ENCODE measurements at regions not wholly inside any gene's neighbourhood (a gene's known extent, or its start where the extent isn't known, plus 50 kb on each side); places are given as distances from the start of the nearest gene placed in this dataset.
A peak's percentile ranks its signal among the peaks of the same experiment; 100 is the strongest.
"Not testable (repeated sequence)": the region's sequence is repeated elsewhere in the genome, so short reads cannot be mapped to it uniquely, and the experiment has no call there.

DNA sequence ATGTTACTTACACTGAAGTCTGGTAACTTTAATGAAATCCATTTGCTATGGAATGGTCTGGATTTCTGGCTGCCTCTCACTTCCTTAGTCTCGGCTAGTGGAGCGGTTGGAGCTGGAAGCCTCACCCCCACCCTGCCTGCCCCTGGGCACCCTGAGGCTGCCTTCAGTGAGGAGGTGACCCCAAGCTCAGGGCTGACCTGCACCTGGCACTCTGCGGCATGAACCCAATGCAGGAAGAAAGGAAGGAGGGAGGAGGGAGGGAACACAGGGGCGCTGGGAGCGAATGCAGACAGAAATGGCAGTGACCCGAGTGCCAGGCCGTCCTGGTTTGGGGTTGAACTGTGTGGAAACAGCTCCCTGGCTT lies 353.1 kb downstream of the TMEM121 start:
- Histone ChIP-seq H3K9me3 (no peaks in the 10 kb centered on the region), H3K4me3 (no peak overlapping the region)

DNA sequence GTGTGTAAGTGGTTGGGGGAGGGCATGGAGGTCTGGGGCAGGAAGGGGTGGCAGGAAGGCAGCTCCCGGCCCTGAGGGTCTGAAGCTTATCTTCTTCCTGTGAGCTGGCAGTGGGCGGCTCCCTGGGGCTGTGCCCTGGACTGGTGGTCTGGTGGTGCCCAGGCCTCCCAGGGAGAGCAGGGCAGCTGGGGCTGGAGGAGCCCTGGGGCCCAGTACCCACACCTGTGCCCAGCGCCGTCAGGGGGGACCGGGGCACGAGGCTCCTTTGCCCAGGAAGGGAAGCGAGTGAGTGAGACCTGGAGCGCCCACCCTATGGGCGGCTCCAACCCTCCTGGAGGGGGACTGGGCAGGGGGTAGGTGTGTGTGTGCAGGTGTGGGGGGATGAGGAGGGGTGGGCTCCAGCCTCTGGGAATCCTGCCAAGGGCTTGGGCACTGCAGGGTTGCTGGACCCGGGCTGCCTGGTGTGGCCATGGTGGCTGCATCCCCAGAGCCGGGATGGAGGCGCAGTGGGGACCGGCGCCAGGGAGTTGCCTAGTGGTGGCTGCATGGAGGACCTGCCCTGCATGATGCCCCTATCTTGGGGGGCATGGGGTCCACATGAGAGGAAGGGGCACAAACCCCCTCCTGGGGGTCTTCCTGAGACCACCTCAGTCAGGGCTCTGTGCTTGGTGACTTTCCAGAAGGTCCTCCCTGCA lies 353.6 kb downstream of the TMEM121 start:
- no peak overlapping the region for H3K4me3 ChIP-seq
- H3K4me1 ChIP-seq, result no peaks in the 10 kb centered on the region
- H3K9me3 ChIP-seq, result no peaks in the 10 kb centered on the region
- H3K27me3 ChIP-seq (ENCODE audit: low read depth), result no peaks in the 10 kb centered on the region
- H3K36me3 ChIP-seq (replicated peaks), result no peaks in the 10 kb centered on the region
- DNase-seq (ENCODE audit: low spot score in 2 of 2), result peak in 1 of 2 experiments; percentile 5
- in situ Hi-C loops (cut with MboI; ENCODE audit: low sequenced_read_pairs), result no loop called here

More for the DNA sequence above, 353.1 kb downstream of the TMEM121 start:
- in situ Hi-C loops (cut with MboI; ENCODE audit: low sequenced_read_pairs), result no loop called here
- DNase-seq (ENCODE audit: low spot score in 2 of 2), result no peak
- H3K4me1 ChIP-seq, result no peaks in the 10 kb centered on the region
- no peaks in the 10 kb centered on the region for H3K36me3 ChIP-seq (replicated peaks)
- no peaks in the 10 kb centered on the region for H3K27me3 ChIP-seq (ENCODE audit: low read depth)

DNA sequence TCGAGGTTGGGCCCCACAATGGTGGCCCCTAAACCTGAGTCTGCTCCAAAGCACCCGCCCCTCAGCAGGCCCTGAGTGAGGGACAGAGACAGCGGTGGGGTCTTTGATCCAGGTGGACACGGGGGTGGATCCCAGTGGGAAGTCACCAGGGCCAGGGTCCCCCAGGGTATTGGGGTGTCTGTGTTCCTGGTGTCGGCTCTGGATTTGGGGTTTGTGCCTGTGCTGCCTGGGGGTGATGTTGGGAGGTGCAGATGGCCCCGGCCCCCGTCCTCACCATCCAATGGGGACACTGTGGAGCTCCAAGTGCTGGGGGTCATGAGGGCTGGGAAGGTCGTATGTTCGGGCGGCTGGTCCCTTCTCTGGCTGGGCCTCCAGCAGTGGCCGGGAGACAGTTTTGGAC lies 354.2 kb downstream of the TMEM121 start:
- in situ Hi-C loops (cut with MboI; ENCODE audit: low sequenced_read_pairs), result no loop called here
- no peak overlapping the region for H3K4me3 ChIP-seq

DNA sequence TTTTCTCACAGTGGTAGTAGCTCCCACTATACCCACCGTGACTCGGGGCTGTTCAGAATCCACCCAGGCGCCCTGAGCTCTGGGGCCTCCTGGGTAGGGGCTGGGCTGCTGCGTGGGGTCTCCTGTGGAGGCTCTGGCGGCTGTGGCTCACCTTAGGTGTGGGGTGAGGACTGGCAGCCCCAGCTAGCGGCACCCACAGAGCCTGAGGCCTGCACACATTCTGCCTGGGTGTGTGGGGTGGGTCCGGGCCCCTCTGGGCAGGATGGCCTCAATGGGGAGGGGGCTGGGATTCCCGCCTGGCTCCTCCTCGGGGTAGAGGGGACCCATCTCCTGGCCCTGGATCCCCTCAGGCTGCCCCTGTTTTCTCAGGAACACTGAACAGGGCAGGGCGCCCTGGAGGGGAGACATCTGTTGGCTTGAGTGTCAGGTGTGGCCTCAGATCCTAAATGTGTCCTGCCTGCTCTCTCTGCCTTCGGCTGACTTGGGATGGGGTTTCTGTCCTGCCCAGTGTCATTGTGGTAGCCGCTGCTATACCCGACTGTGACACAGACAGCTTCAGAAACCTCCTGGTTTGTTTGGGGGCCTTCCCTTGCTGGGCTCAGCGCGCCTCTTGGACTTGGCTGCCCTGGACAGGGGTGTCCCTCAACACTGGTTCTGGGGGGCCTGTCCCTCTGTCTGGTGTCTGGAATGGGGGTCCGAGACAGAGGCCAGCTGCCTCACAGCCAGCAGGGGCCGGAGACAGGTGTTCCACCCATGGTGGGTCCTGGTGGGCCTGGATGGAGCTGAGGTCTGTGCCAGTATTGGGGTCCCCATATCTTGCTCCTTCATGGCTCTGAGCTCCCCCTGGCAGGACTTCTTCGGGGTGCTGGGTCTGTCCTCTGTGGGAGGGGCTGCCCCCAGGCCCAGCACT lies 354.9 kb downstream of the TMEM121 start:
- H3K9me3 ChIP-seq, result no peaks in the 10 kb centered on the region
- H3K4me1 ChIP-seq, result no peaks in the 10 kb centered on the region
- H3K4me3 ChIP-seq, result no peak overlapping the region
- no peaks in the 10 kb centered on the region for H3K27me3 ChIP-seq (ENCODE audit: low read depth)
- peak in 1 of 2 experiments; percentile 4 for DNase-seq (ENCODE audit: low spot score in 2 of 2)
- no peaks in the 10 kb centered on the region for H3K36me3 ChIP-seq (replicated peaks)
- in situ Hi-C loops (cut with MboI; ENCODE audit: low sequenced_read_pairs), result no loop called here

More for the DNA sequence above, 354.2 kb downstream of the TMEM121 start:
- H3K4me1 ChIP-seq, result no peaks in the 10 kb centered on the region
- DNase-seq (ENCODE audit: low spot score in 2 of 2), result peak in 1 of 2 experiments; percentile 3
- H3K27me3 ChIP-seq (ENCODE audit: low read depth), result no peaks in the 10 kb centered on the region
- no peaks in the 10 kb centered on the region for H3K9me3 ChIP-seq
- no peaks in the 10 kb centered on the region for H3K36me3 ChIP-seq (replicated peaks)

DNA sequence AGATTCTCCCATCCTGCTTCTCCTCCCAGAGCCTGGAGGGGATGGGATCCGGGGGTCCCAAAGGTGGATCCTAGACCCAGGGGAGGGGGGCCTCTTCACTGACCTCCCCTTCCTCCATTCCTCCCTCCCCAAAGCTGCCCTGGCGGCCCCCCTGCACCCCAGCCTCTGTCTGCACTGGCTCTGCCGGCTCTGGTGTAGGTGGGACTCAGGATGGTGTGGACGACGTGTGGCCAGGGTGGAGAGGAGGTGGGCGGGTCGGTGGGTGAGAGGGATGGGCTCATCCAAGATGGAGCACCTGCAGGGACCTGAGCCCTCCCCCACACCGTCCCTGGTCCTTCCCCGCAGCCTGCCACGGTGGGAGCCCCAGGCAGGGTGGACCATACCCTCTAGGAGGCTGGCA lies 355.6 kb downstream of the TMEM121 start:
- in situ Hi-C loops (cut with MboI; ENCODE audit: low sequenced_read_pairs); H3K36me3 ChIP-seq (replicated peaks); H3K9me3 ChIP-seq; H3K4me1 ChIP-seq; H3K4me3 ChIP-seq; H3K27me3 ChIP-seq (ENCODE audit: low read depth): not testable (repeated sequence)
- DNase-seq (ENCODE audit: low spot score in 2 of 2), result peak in 1 of 2 experiments; percentile 3

DNA sequence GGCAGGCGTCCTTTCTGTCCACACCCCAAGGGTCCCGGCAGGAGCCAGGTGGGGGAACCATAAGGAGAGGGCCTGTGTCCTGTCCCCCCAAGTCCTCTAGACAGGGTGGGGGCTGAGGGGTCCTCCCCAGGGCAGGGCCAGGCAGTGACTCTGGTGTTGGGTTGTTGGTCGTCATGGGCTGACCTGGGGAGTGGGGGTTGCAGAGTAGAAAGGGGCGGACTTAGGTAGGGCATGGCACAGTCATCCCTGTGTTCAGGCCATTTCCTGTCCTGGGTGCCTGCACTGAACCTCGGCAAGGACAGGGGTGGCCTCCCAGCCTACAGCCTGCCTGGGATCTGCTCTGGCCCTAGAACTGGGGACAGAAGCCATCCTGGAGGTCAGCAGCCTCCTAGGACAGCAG lies 356.2 kb downstream of the TMEM121 start:
- in situ Hi-C loops (cut with MboI; ENCODE audit: low sequenced_read_pairs), result no loop called here
- Histone ChIP-seq H3K27me3 (ENCODE audit: low read depth) (no peaks in the 10 kb centered on the region), H3K4me1 (no peaks in the 10 kb centered on the region), H3K4me3 (no peak overlapping the region), H3K36me3 (replicated peaks) (no peaks in the 10 kb centered on the region), H3K9me3 (no peaks in the 10 kb centered on the region)
- peak in 1 of 2 experiments; percentile 4 for DNase-seq (ENCODE audit: low spot score in 2 of 2)

DNA sequence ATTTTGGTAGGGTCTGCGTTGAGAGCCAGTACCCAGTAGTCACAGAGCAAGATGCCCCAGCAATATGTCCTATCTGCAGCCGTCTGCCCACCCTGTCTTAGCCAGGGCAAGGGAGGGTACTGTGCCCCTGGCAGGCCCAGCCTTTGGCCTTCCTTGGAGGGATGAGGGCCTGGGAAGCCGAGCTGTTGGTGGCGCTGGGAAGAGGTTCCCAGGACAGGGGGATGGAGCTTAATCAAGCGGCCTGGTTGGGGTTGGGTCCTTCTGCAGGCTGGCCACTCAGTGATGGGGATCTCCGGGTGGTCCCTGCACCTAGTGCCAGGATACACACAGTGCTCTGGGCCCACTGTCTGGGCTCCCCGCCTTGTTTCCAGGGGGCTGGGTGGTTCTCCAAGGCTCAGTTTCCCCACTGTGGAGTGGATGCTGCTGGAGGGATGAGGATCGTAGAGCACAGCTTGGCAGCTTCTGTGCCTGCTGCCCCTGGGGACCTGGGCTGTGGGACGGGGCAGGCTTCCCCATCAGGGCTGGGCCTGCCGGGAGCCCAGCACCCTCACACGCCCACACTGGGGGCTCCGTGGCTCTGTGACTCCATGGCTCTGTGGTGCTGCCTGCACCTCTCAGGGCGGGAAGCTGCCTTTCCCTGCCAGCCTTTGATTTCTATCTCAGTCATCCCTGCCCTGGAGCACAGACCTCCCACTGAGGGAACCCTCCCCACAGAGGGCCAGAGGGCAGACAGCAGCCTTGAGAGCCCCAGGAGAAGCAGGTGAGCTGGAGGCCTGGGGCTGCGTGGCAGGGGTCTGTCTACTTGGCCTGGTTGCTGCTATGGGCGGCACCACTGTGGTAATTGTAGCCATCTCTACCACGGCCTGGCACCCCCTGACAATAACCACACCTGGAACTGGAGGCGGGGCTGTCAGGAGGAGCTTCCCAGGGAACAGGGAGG lies 357.0 kb downstream of the TMEM121 start:
- Histone ChIP-seq H3K4me3 (no peak overlapping the region), H3K27me3 (ENCODE audit: low read depth) (no peaks in the 10 kb centered on the region), H3K36me3 (replicated peaks) (no peaks in the 10 kb centered on the region), H3K4me1 (no peaks in the 10 kb centered on the region), H3K9me3 (no peaks in the 10 kb centered on the region)
- in situ Hi-C loops (cut with MboI; ENCODE audit: low sequenced_read_pairs), result no loop called here
- DNase-seq (ENCODE audit: low spot score in 2 of 2), result peak in 1 of 2 experiments; percentile 5

DNA sequence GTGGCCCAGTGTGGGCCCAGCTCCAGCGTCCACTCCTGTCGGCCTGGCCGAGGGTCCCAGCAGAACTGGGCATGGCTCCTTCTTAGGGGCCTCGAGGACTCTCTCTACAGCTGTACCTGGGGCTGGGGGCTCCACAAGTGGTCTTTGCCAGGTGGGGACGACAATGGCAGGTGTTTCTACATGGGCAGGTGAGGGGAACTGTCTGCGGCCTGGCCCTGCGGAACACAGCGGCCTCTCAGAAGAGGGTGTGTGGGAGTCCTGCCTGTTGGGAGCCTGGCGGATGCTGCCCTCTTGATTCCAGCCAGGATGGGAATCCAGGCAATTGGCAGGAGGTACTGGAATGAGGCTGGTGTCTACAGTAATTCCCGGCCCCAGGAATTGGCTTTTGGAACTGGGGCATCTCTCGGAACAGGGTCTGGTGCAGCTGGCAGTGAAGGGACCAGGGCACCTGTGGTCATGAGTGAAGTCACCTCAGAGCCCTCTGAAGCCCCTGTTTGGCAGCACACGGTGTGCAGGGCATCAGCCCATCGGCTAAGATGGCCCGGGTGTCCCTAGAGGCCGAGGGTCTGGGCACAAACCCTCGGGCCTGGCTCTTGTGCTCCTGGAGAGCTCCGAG lies 357.9 kb downstream of the TMEM121 start:
- H3K36me3 ChIP-seq (replicated peaks); H3K27me3 ChIP-seq (ENCODE audit: low read depth); H3K9me3 ChIP-seq; in situ Hi-C loops (cut with MboI; ENCODE audit: low sequenced_read_pairs); H3K4me1 ChIP-seq; H3K4me3 ChIP-seq: not testable (repeated sequence)
- DNase-seq (ENCODE audit: low spot score in 2 of 2), result peak in 1 of 2 experiments; percentile 4

DNA sequence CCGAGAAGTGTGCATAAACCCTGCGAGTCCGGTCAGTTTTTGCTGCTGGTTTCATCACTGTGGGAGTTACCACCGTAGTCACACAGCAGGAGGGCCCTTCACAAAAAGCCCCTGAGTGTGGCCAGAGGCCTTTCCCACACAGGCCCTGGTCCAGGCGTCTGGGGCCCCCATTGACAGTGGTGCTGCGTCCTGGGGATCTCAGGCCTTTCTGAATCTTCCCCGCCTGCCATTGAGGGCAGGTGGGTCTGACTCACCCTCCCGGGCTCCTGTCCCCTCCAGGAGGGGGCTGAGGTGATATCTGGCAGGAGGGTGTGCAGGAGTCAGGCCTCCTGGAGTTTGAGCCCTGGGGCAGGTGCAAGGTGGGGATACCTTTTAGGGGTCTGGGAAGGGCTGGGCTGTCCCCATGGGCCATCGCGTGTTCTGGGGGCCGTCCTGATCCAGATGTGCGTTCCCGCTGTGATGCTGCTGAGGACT lies 358.5 kb downstream of the TMEM121 start:
- in situ Hi-C loops (cut with MboI; ENCODE audit: low sequenced_read_pairs), result no loop called here
- H3K4me1 ChIP-seq, result no peaks in the 10 kb centered on the region
- H3K27me3 ChIP-seq (ENCODE audit: low read depth), result no peaks in the 10 kb centered on the region
- H3K4me3 ChIP-seq, result no peak overlapping the region
- H3K36me3 ChIP-seq (replicated peaks), result no peaks in the 10 kb centered on the region
- DNase-seq (ENCODE audit: low spot score in 2 of 2), result peak in 1 of 2 experiments; percentile 5
- no peaks in the 10 kb centered on the region for H3K9me3 ChIP-seq

DNA sequence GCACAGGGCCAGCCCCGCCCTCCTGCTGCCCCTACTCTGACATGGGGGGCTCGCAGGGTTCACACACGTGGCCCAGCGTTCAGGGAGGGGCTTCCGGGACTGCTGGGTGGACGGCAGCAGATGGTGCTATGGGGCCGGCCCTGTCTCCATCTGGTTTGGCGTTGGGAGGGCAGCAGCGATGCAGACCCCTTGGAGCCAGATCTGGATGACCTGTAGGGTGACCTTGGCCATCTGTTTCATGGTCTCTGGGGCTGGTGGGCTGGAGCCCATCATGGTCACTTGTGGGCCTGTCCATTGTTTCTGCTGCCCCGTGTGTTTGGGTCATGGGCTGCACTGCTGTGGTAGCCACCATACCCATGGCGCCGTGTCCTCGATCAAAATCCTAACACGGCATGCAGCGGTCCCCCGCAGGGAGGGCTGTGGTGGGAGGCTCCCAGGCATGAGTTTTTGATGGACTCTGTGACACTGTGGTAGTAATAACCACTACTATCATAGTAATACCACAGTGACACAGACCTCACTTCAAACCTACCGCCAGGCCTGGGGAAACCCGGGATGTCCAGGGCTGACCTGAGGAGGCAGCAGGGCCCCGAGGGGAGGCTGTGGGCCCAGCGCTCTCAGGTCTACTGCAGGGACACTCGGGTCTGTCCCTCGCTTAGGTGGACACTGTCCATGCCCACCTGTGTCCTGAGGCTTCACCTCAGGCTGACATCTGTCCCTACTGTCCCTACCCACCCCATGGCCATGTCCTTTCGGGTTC lies 359.4 kb downstream of the TMEM121 start:
- no peak overlapping the region for H3K4me3 ChIP-seq
- no peaks in the 10 kb centered on the region for H3K9me3 ChIP-seq
- peak in 1 of 2 experiments; percentile 2 for DNase-seq (ENCODE audit: low spot score in 2 of 2)
- no peaks in the 10 kb centered on the region for H3K4me1 ChIP-seq
- H3K36me3 ChIP-seq (replicated peaks), result no peaks in the 10 kb centered on the region
- in situ Hi-C loops (cut with MboI; ENCODE audit: low sequenced_read_pairs), result no loop called here
- no peaks in the 10 kb centered on the region for H3K27me3 ChIP-seq (ENCODE audit: low read depth)

DNA sequence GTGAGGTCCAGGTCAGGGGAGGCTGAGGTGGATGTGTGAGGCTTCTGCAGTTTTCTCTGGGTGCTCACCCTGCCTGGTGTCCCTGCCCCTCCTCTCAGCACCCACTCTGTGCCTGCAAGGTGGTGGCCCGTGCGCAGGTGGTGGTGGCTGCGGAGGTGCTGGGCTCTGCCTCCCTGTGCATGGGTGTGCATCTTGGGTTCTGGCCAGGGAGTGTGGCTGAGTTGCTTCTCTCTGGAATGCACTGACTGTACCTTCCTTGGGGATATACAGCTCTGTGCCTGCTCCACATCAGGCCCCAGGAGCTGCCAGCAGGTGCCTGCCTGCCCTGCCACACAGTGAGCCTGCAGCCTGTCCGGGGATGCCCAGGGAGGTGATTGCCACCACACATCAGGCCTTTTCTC lies 360.4 kb downstream of the TMEM121 start:
- H3K4me1 ChIP-seq; H3K4me3 ChIP-seq; H3K36me3 ChIP-seq (replicated peaks); H3K9me3 ChIP-seq; in situ Hi-C loops (cut with MboI; ENCODE audit: low sequenced_read_pairs); H3K27me3 ChIP-seq (ENCODE audit: low read depth): not testable (repeated sequence)
- DNase-seq (ENCODE audit: low spot score in 2 of 2), result peak in 1 of 2 experiments; percentile 2

DNA sequence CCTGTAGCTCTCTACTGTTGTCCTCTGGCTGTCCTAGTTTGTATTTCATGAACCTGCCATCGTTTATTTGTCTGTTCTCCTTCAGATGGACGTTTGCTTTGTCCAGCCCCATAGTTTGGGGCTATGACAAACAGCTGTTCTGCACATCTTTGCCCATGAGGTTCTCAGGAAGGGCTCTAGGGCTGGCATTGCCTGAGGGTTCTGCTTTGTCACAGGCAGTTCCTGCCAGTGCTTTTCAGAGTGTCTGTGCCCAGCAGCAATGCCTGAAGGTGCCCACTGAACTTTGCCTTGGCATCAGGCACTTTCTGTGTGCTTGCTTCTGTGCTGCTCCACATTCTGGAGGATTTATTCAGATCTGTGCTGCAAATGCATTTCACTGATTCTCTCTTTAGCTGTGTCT lies 361.3 kb downstream of the TMEM121 start:
- no peak for DNase-seq (ENCODE audit: low spot score in 2 of 2)
- Histone ChIP-seq H3K9me3 (no peaks in the 10 kb centered on the region), H3K4me1 (no peaks in the 10 kb centered on the region), H3K36me3 (replicated peaks) (no peaks in the 10 kb centered on the region), H3K27me3 (ENCODE audit: low read depth) (no peaks in the 10 kb centered on the region), H3K4me3 (no peak overlapping the region)
- in situ Hi-C loops (cut with MboI; ENCODE audit: low sequenced_read_pairs), result no loop called here

Measured in HAP-1 (cell line).